Erythroblast (primary cell): ENCODE measurements at regions not wholly inside any gene's neighbourhood (a gene's known extent, or its start where the extent isn't known, plus 50 kb on each side); places are given as distances from the start of the nearest gene placed in this dataset.

Experiments used
- DNase-seq, 2 experiments: peaks; one replicate each; lab custom pipeline; 2025; lab: John Stamatoyannopoulos, UW
- GATA1 ChIP-seq: IDR thresholded peaks from 2 replicates; pipeline ENCODE4 v1.6.1; 2011; ENCODE audit warnings: low read depth, mild to moderate bottlenecking, control low read depth, low read length, moderate library complexity
- POLR2A ChIP-seq: IDR thresholded peaks from 2 replicates; pipeline ENCODE4 v1.6.1; 2011; ENCODE audit warnings: mild to moderate bottlenecking, low read length

DNA sequence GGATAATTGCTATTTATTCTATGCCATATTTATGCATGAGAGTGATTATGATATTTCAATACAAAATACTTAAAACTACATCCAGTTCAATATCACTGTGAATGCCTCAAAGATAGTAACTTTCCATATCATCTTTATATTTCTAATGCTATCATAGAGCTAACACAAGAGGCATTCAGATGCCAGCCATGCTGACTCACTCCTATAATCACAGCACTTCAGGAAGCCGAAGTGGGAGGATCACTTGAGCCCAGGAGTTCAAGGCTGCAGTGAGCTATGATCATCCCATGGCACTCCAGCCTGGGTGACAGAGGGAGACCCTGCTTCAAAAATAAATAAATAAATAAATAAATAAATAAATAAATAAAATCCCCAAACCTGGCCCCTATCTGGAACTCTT, 498.7 kb downstream of the EPHA3 start:
- TF ChIP-seq GATA1 (no peak), POLR2A (no peak)
- no peak for DNase-seq

- no peak for DNase-seq
- TF ChIP-seq GATA1 (no peak), POLR2A (no peak)
Observed at GRCh38 chr3:89612027-89612426, 504.6 kb downstream of the EPHA3 start.

DNA sequence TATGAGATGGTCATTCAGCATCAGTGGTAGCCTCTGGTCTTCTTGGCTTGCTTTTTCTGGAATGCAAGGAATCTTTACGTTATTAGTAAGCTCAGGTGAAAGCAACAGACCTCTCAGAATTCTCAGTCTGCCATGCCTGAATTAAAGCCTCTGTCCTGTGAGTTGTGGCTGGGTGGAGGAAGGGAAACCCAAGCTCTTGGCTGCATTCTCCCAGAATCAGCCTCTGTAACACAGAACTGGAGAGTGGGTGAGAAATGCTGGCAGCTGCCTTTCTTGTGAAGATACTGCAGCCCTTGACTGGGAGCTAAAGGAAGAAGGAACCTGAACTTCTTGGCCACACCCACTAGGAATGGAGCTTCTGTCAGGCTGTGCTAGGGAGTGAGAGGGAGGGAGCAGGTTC, 505.8 kb downstream of the EPHA3 start:
- TF ChIP-seq GATA1 (no peak), POLR2A (no peak)
- no peak for DNase-seq

GRCh38 chr3:89617706-89618105, 510.3 kb downstream of the EPHA3 start:
- no peak for DNase-seq
- no peak for TF ChIP-seq POLR2A
- no peak for TF ChIP-seq GATA1

GRCh38 chr3:89619263-89619662, 511.8 kb downstream of the EPHA3 start:
- no peak for DNase-seq
- TF ChIP-seq GATA1, result no peak
- TF ChIP-seq POLR2A, result no peak

DNA sequence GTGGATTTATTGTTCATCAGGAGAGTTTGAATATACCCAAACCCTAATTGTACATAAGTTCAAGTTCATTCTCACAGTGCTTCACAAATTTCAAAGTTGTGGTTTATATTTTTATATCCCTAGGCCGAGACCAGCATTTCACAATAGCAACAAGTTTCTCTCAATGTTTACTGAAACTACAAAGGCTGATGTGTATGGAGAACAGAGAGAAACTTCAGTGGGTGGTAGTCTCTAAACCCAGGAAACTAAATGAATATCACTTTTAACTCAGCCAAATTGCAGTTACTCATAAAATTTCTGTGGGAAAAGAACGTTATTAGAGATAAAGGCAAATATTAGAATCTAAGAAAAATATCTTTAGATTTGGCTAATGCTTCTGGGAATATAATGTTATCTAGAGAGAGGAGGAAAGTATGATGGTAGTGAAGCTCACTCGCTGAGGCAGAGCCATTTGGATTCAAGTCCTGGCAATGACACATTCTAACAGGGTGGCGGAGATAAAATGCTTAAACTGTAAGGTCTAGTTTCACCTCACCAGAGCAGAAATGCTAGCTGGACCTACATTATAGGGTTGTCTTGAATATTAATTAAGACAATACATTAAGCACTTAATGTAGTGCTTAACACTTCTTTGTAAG, 514.8 kb downstream of the EPHA3 start:
- DNase-seq, result no peak
- TF ChIP-seq POLR2A (no peak), GATA1 (no peak)

- TF ChIP-seq GATA1, result no peak
- no peak for TF ChIP-seq POLR2A
- DNase-seq, result no peak
Observed at GRCh38 chr3:89624494-89624893, 517.1 kb downstream of the EPHA3 start.

- TF ChIP-seq GATA1, result no peak
- no peak for TF ChIP-seq POLR2A
Observed at GRCh38 chr3:89625945-89626344, 518.5 kb downstream of the EPHA3 start.

DNA sequence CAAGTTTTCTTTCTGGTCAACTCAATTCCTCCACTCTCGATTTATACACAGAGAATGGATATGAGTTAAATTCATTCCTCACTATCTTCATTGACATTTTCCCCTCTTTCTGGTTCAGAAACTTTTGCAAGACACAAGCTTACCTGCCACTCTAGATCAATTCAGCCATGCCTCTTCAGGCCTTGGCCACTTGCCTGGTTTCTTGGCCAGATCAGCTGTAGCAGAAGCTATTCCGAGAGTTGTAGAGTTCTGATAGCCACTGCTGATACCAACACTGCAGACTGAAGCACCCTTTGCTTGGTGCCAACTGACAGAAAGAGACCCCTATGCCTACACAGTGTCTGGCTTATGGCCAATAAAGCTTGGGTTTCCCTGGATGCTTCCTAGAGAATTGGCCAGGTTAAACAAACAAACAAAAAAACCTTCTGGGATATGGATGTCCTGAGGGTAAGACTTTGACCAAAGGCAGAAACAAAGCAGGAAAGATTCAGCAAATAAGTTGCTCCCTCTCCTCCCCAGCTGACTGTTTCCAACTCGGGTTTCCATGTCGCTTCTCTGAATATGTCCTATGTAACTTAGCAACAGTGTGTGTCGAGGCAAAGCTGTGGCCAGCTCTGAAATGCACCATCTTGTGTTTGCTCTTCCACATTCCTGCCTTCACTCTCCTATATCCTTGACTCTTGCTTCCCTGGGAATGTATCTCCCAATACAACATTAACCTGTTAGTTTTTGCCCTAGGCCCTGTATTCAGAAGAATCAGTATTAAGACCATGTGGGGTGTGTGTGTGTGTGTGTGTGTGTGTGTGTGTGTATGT, 521.6 kb downstream of the EPHA3 start:
- no peak for TF ChIP-seq POLR2A
- no peak for TF ChIP-seq GATA1

More at GRCh38 chr3:89625945-89626344, 518.5 kb downstream of the EPHA3 start:
- no peak for DNase-seq

DNA sequence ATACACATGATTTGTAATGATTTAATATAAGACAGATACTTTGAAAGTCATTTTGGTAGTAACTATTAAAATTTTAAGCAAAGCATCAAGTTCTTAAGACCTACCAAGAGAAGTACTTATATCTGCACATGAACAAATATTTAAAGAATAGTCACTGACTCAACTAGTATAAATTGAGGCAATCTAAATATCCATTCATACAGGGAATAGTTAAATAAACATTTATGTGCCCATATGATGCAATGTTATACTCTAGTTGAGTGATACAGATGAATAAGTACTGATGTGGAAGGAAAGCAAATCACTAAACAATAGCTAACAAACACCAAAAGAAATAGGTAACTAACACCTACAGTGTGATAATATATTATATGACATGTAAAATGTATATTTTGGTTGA, 527.7 kb downstream of the EPHA3 start:
- DNase-seq, result no peak
- no peak for TF ChIP-seq POLR2A
- no peak for TF ChIP-seq GATA1

More for the DNA sequence above, 521.6 kb downstream of the EPHA3 start:
- no peak for DNase-seq

GRCh38 chr3:89644716-89645115, 537.3 kb downstream of the EPHA3 start:
- TF ChIP-seq POLR2A (no peak), GATA1 (no peak)
- DNase-seq, result no peak

DNA sequence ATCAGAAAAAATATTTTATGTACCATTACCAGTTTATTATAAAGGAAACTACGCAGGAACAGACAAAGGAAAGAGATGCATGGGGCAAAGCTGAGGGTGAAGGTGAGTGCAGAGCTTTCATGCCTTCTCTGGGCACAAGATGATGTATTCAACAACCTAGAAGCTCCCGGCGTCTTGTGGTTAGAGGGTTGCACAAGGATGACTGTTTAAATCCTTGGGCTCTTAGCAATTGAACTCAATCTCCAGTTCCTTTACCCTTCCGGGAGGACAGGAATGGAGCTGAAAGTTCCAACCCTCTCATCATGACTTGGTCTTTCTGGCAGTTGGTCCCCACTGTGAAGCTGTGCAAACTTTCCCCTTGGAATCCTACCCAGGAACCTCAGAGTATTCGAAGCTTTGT, 542.0 kb downstream of the EPHA3 start:
- no peak for DNase-seq
- no peak for TF ChIP-seq GATA1
- no peak for TF ChIP-seq POLR2A

DNA sequence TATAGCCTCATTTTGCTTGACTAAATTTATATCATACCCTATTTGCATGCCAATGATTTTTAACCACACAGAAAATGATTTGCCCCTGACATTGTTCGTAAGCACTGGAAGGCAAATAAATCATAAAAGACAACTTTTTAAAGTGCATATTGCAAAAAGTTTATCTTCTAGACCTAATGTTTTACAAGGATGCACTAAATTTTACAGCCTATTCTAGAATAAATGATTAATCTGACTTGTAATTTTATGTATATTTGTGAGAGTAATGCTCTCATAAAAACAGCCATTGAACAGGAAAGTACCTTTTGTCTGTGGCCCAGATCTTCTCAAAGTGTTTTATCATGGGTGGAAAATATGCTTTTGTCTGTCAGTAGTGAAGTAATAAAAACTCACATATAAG, 546.6 kb downstream of the EPHA3 start:
- TF ChIP-seq POLR2A, result no peak
- TF ChIP-seq GATA1, result no peak
- DNase-seq, result no peak

- DNase-seq, result no peak
- TF ChIP-seq POLR2A (no peak), GATA1 (no peak)
Observed at GRCh38 chr3:89656388-89656787, 549.0 kb downstream of the EPHA3 start.
